ENCODE measurements at regions not wholly inside any gene's neighbourhood (a gene's known extent, or its start where the extent isn't known, plus 50 kb on each side); places are given as distances from the start of the nearest gene placed in this dataset.
A peak's percentile ranks its signal among the peaks of the same experiment; 100 is the strongest.

DNA sequence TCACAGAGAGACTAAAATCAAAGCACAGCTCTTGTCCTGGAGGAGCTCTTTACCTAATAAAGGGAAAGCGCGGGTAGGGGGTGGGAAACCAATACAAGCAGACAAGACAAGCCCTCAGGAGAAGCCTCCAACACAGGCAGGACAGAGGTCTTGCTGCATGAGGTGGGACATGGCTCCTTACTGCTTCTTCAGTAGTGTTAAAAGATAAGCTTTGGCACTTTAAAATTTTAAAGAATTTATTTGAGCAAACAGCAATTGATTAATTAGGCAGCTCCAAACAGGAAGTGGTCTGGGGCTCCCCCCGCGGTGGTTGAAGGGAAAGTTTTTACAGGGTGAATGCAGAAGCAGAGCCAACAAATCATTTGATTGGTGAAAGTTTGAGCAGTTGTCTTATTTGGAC is 50.3 kb upstream of the MACC1 start:
- H3K27ac ChIP-seq: no peak overlapping the region
- no peak for ATAC-seq (replicated peaks in 6 of 8)
- WGBS, 10 experiments: 33 to 100% (median 71%) methylated on average over 1 to 4 of the region's 4 CpGs; no CpG with 5 or more reads in 3 of the 10 experiments
- no peak overlapping the region for H3K4me3 ChIP-seq
- peaks cover 0 to 3% of the 10 kb centered on the region in 2 donors for H3K4me1 ChIP-seq (replicated peaks in 1 of 2)
- in situ Hi-C loops (cut with MboI; ENCODE audit: low pct_unique_long_range_greater_than_20kb in 2 of 9, low sequenced_read_pairs in 9 of 9, unreplicated experiment in 9 of 9): no loop called here

DNA sequence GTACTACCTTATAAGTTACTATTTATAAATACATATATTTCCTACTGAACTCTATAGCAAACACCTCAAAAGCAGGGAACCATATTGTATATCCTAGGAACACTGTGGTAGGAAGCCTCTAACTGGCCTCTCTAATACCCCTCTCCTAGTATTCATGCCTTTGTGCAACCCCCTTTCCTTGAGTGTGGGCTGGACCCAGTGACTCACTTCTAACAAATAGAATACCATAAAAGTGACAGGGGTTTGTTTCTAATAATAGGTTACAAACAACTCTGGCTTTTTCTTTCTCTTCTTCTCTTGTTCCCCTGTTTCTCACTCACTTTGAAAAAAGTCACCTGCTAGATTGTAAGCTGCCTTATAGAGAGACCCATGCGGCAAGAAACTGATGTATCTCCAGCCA is 51.6 kb upstream of the MACC1 start:
- Histone ChIP-seq H3K27ac (no peak overlapping the region), H3K4me1 (replicated peaks in 1 of 2) (peaks cover 0 to 3% of the 10 kb centered on the region in 2 donors), H3K4me3 (no peak overlapping the region)
- WGBS, 10 experiments: 57 to 100% (median 89%) methylated on average over 1 of the region's 1 CpG; no CpG with 5 or more reads in 5 of the 10 experiments
- ATAC-seq (replicated peaks in 6 of 8): peak in 5 of 8 experiments; percentile 39 to 83 (median 70)
- in situ Hi-C loops (cut with MboI; ENCODE audit: low pct_unique_long_range_greater_than_20kb in 2 of 9, low sequenced_read_pairs in 9 of 9, unreplicated experiment in 9 of 9): no loop called here

DNA sequence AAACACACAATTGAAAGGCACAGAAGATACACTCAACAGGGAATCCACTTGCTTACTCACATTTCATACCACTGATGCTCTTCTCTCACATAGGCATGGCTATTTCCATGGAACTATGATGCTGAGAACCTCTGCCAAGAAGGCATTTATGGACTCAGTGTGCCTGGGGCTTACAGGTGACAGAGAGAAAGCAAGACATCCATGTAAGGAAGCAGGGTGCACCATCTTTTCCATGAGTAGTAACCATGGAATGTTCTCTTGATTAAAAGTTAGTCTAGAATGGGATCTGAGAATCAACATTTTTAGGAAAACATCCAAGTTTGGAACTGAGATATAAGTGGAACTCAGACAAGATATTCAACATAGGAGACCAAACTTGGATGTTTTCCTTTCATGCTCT is 52.5 kb upstream of the MACC1 start:
- no peak for ATAC-seq (replicated peaks in 6 of 8)
- no peak overlapping the region for H3K4me3 ChIP-seq
- no peak overlapping the region for H3K27ac ChIP-seq
- in situ Hi-C loops (cut with MboI; ENCODE audit: low pct_unique_long_range_greater_than_20kb in 2 of 9, low sequenced_read_pairs in 9 of 9, unreplicated experiment in 9 of 9): no loop called here
- H3K4me1 ChIP-seq (replicated peaks in 1 of 2): peaks cover 0 to under 1% of the 10 kb centered on the region in 2 donors

DNA sequence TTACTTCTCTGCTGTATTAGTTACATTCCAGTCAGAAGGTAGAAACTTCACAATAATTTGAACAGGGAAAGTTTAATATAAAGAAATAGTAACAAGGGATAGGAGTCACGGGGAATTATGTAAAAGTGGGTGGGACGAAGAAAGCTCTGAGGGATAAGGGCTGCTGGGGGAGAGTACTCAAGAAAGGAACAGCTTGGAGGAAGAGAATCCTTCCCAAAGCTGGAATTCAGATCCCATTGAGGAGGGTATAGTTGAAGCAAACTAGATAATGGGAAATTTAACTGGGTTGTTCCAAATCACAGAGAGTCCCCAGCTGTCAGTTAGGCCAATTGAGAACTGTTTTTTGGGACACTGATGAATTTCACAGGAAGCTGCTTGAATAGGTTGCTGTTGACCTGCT is 53.2 kb upstream of the MACC1 start:
- in situ Hi-C loops (cut with MboI; ENCODE audit: low pct_unique_long_range_greater_than_20kb in 2 of 9, low sequenced_read_pairs in 9 of 9, unreplicated experiment in 9 of 9): no loop called here
- Histone ChIP-seq H3K4me3 (no peak overlapping the region), H3K4me1 (replicated peaks in 1 of 2) (no peaks in the 10 kb centered on the region), H3K27ac (no peak overlapping the region)
- WGBS, 10 experiments: 62 to 100% (median 93%) methylated on average over 1 to 2 of the region's 2 CpGs; no CpG with 5 or more reads in 1 of the 10 experiments
- ATAC-seq (replicated peaks in 6 of 8): no peak

DNA sequence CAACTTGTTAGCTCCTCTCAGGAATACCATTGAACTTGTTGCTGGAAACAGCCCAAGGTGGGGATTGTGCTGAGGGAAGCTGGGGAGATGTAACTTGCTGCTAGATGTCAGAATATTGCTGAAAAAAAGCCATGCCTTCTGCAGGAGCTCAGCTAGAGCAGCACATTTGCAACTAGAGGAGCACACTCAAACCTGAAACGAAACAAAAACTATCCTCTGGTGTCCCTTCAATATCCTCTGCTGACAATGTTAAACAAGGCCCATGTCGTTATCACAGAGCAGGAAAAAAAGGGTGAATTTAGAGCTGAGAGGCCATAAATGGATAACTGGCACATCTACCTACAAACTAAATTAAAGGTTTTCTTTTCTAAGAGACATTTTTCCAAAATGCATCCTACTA is 53.7 kb upstream of the MACC1 start:
- no peak for ATAC-seq (replicated peaks in 6 of 8)
- H3K4me3 ChIP-seq: no peak overlapping the region
- 11 to 89% (median 62%) methylated on average over 1 to 2 of the region's 2 CpGs; no CpG with 5 or more reads in 1 of the 10 experiments for WGBS, 10 experiments
- H3K27ac ChIP-seq: no peak overlapping the region
- in situ Hi-C loops (cut with MboI; ENCODE audit: low pct_unique_long_range_greater_than_20kb in 2 of 9, low sequenced_read_pairs in 9 of 9, unreplicated experiment in 9 of 9): no loop called here
- no peaks in the 10 kb centered on the region for H3K4me1 ChIP-seq (replicated peaks in 1 of 2)

DNA sequence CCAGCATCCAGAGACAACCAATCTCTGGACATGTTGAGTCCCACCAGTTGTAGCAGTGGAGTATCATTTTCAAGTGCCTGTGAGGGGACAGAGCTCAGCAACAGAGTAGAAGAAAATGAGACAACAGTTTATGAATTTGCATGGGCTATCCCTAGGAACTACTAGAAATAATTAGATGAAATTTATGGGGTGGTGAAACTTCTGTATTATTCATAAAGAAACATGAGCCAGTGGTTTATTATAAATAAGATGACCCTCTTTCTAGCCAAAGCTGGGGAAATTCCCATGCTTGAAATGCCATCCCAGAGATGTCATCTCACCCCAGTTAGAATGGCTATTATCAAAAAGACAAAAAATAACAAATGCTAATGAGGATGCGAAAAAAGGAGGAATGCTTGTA is 55.1 kb upstream of the ITGB8 start:
- peak in 2 of 8 experiments; percentile 62 to 78 for ATAC-seq (replicated peaks in 6 of 8)
- H3K4me3 ChIP-seq: no peak overlapping the region
- in situ Hi-C loops (cut with MboI; ENCODE audit: low pct_unique_long_range_greater_than_20kb in 2 of 9, low sequenced_read_pairs in 9 of 9, unreplicated experiment in 9 of 9): no loop called here
- no peak overlapping the region for H3K27ac ChIP-seq
- WGBS, 10 experiments: 33 to 100% (median 100%) methylated on average over 1 of the region's 1 CpG; no CpG with 5 or more reads in 2 of the 10 experiments
- H3K4me1 ChIP-seq (replicated peaks in 1 of 2): no peaks in the 10 kb centered on the region

DNA sequence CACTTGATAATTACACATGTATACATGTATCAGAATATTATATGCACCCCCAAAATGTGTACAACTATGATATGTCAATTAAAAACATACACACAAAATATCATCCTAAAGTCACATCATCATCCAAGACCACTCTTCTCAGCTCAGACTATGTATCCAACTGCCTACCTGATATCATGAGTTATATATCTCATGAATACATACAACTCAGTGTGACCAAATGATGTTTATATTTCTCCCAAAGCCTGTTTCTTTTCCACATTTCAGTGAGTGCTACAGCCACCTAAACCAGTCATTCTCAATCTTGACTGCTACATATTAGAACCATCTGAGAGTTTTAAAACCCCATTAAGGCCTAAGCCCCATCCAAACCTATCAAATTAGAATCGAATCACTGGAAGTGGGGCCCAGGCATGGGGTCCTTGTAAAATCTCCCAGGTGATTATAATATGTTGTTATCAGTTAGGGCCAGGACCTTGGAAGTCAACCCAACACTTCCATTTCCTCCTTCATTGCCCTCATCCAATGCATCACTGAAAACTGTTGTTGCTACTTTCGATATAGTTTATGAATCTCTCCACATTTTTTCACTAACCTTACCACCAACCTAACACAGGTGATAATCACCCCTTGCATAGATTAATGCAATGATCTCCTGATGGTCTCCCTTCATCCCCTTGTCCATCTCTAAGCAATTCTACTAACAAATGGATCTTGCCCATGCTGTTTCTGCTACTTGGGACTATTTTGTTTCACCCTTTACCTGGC is 53.8 kb upstream of the ITGB8 start:
- in situ Hi-C loops (cut with MboI; ENCODE audit: low pct_unique_long_range_greater_than_20kb in 2 of 9, low sequenced_read_pairs in 9 of 9, unreplicated experiment in 9 of 9): no loop called here
- H3K4me3 ChIP-seq: no peak overlapping the region
- no peaks in the 10 kb centered on the region for H3K4me1 ChIP-seq (replicated peaks in 1 of 2)
- ATAC-seq (replicated peaks in 6 of 8): no peak
- WGBS, 10 experiments: 51 to 100% (median 87%) methylated on average over 1 to 2 of the region's 2 CpGs; no CpG with 5 or more reads in 2 of the 10 experiments
- no peak overlapping the region for H3K27ac ChIP-seq

DNA sequence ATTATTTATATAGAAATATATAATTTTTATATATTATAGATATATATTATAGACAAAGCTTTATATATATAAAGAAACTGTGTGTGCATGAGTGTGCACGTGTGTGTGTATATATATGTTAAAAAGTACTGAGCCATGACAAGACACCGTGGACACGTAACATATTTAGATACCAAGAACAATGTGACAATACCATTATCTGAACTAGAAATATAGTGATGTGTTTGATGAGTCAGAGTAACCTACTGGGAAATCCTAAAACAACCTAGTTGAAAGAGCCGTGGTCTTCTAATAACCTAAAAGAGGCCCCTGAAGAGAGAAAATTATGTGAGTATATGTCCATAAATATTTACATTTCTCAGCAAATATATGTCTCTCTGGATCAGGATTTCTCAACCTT is 50.7 kb upstream of the ITGB8 start:
- no peak for ATAC-seq (replicated peaks in 6 of 8)
- H3K27ac ChIP-seq: no peak overlapping the region
- H3K4me1 ChIP-seq (replicated peaks in 1 of 2): no peaks in the 10 kb centered on the region
- WGBS, 10 experiments: 80 to 100% (median 94%) methylated on average over 1 to 4 of the region's 4 CpGs; no CpG with 5 or more reads in 1 of the 10 experiments
- in situ Hi-C loops (cut with MboI; ENCODE audit: low pct_unique_long_range_greater_than_20kb in 2 of 9, low sequenced_read_pairs in 9 of 9, unreplicated experiment in 9 of 9): no loop called here
- no peak overlapping the region for H3K4me3 ChIP-seq

DNA sequence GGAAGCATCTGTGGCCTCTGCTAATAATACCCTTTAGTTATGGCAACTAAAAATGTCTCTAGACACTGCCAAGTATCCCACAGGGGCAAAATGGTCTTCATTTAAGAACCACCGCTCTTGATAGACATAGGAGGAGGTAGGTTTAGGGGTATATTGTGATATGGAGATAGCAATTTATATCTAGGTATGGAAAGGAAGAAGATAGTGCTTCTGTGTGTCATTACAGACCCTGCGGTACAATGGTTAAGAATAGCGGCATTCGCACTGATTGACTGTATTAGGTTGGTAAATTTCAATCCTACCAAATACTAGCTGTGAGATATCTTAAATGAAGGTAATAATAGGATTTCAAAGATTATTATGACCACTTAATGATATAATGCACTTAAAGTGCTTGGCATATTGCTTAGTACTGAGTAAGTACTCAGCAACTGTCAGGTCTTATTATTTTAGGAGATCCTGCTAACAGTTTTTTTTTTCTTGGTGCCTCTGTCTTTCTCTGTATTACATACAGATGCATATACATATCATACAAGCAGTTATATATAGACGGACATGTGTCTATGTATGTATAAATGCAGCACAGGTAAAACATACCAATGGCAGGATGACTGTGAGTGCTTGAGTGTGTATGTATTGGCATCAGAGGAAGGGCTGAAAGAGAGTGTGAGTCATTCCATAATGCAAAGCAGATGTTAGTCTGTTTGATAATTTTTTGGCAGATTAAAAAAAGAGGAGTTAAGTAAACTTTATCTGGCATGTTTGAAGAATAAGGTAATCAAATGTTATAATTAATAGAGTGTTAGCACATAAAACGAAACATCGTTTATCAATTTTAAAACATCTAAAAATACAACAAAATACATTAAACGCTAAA is 50.0 kb upstream of the ITGB8 start:
- 24 to 94% (median 78%) methylated on average over 5 to 8 of the region's 8 CpGs; no CpG with 5 or more reads in 1 of the 10 experiments for WGBS, 10 experiments
- peak in 3 of 8 experiments; percentile 36 to 90 (median 86) for ATAC-seq (replicated peaks in 6 of 8)
- Histone ChIP-seq H3K4me3 (no peak overlapping the region), H3K27ac (no peak overlapping the region), H3K4me1 (replicated peaks in 1 of 2) (no peaks in the 10 kb centered on the region)
- in situ Hi-C loops (cut with MboI; ENCODE audit: low pct_unique_long_range_greater_than_20kb in 2 of 9, low sequenced_read_pairs in 9 of 9, unreplicated experiment in 9 of 9): no loop called here

Measured in motor neuron (in vitro differentiated cells).